H9 (cell line): ENCODE measurements at regions not wholly inside any gene's neighbourhood (a gene's known extent, or its start where the extent isn't known, plus 50 kb on each side); places are given as distances from the start of the nearest gene placed in this dataset.
A peak's percentile ranks its signal among the peaks of the same experiment; 100 is the strongest.

Experiments
- DNase-seq: peaks from one replicate; pipeline ENCODE4 v3.0.0-alpha.2; 2017
- H2AFZ ChIP-seq: one replicate; pipeline ENCODE4 v1.6.1; 2013; ENCODE audit warnings: mild to moderate bottlenecking, low read length, control low read depth, moderate library complexity
- H2AK5ac ChIP-seq: 2 replicates; pipeline ENCODE4 v1.6.1; 2013; ENCODE audit warnings: low read length, control low read depth, mixed read lengths; ENCODE audit not compliant: insufficient read length
- H2BK120ac ChIP-seq: one replicate; pipeline ENCODE4 v1.6.1; 2013; ENCODE audit warnings: low read depth, mild to moderate bottlenecking, low read length, control low read depth, inconsistent platforms; ENCODE audit not compliant: poor library complexity, severe bottlenecking
- H2BK12ac ChIP-seq: 2 replicates; pipeline ENCODE4 v1.6.1; 2013; ENCODE audit warnings: low read length, control low read depth, mixed read lengths, low read depth; ENCODE audit not compliant: insufficient read length
- H2BK15ac ChIP-seq: 2 replicates; pipeline ENCODE4 v1.6.1; 2013; ENCODE audit warnings: low read depth, low read length, control low read depth
- H2BK20ac ChIP-seq: one replicate; pipeline ENCODE4 v1.6.1; 2013; ENCODE audit warnings: low read depth, mild to moderate bottlenecking, low read length, control low read depth, inconsistent platforms; ENCODE audit not compliant: poor library complexity, severe bottlenecking
- H2BK5ac ChIP-seq: 2 replicates; pipeline ENCODE4 v1.6.1; 2013; ENCODE audit warnings: low read length, control low read depth, mixed read lengths; ENCODE audit not compliant: insufficient read length
- H3K14ac ChIP-seq: 2 replicates; pipeline ENCODE4 v1.6.1; 2013; ENCODE audit warnings: low read length, control low read depth; ENCODE audit not compliant: insufficient read depth
- H3K18ac ChIP-seq: 2 replicates; pipeline ENCODE4 v1.6.1; 2013; ENCODE audit warnings: low read depth, mild to moderate bottlenecking, mixed read lengths, low read length, control low read depth; ENCODE audit not compliant: insufficient read length
- H3K23ac ChIP-seq: 2 replicates; pipeline ENCODE4 v1.6.1; 2013; ENCODE audit warnings: low read length, control low read depth, mixed read lengths, low read depth; ENCODE audit not compliant: insufficient read length
- H3K23me2 ChIP-seq: 2 replicates; pipeline ENCODE4 v1.6.1; 2013; ENCODE audit warnings: low read depth, mild to moderate bottlenecking, mixed read lengths, low read length, control low read depth; ENCODE audit not compliant: insufficient read length, poor library complexity, severe bottlenecking
- H3K27ac ChIP-seq: 2 replicates; pipeline ENCODE4 v1.5.1; 2013; ENCODE audit warnings: low read length, control low read depth, mixed read lengths, low read depth; ENCODE audit not compliant: insufficient read length
- H3K27me3 ChIP-seq: 2 replicates; pipeline ENCODE4 v1.6.1; 2013; ENCODE audit warnings: low read length, control low read depth, inconsistent platforms; ENCODE audit not compliant: insufficient read depth
- H3K4ac ChIP-seq: 2 replicates; pipeline ENCODE4 v1.6.1; 2013; ENCODE audit warnings: low read depth, mild to moderate bottlenecking, control low read depth, inconsistent platforms, low read length, moderate library complexity
- H3K4me1 ChIP-seq: 2 replicates; pipeline ENCODE4 v1.6.1; 2013; ENCODE audit warnings: low read length, control low read depth, inconsistent platforms; ENCODE audit not compliant: insufficient read depth
- H3K4me2 ChIP-seq: 2 replicates; pipeline ENCODE4 v1.6.1; 2013; ENCODE audit warnings: low read length, control low read depth, mixed read lengths; ENCODE audit not compliant: insufficient read length, insufficient read depth
- H3K56ac ChIP-seq: 2 replicates; pipeline ENCODE4 v1.6.1; 2013; ENCODE audit warnings: low read depth, mild to moderate bottlenecking, mixed read lengths, low read length, control low read depth; ENCODE audit not compliant: insufficient read length
- H3K79me1 ChIP-seq: 2 replicates; pipeline ENCODE4 v1.6.1; 2013; ENCODE audit warnings: low read depth, mild to moderate bottlenecking, moderate library complexity, low read length, control low read depth, inconsistent platforms; ENCODE audit not compliant: insufficient read depth, poor library complexity, severe bottlenecking
- H3K79me2 ChIP-seq: 2 replicates; pipeline ENCODE4 v1.6.1; 2013; ENCODE audit warnings: low read length, control low read depth, inconsistent platforms; ENCODE audit not compliant: insufficient read depth
- H3K9ac ChIP-seq: 2 replicates; pipeline ENCODE4 v1.6.1; 2013; ENCODE audit warnings: low read length, control low read depth, mixed read lengths; ENCODE audit not compliant: insufficient read length; ENCODE audit errors: extremely low read depth
- H3K9me3 ChIP-seq: one replicate; pipeline ENCODE4 v1.6.1; 2013; ENCODE audit warnings: low read depth, low read length, inconsistent platforms; ENCODE audit not compliant: control insufficient read depth
- H3T11ph ChIP-seq: one replicate; pipeline ENCODE4 v1.6.1; 2013; ENCODE audit warnings: mild to moderate bottlenecking, low read length, control low read depth, inconsistent platforms
- H4K20me1 ChIP-seq: one replicate; pipeline ENCODE4 v1.6.1; 2013; ENCODE audit not compliant: control insufficient read depth, insufficient read length, insufficient read depth
- H4K5ac ChIP-seq: 2 replicates; pipeline ENCODE4 v1.6.1; 2013; ENCODE audit warnings: low read depth, mild to moderate bottlenecking, mixed read lengths, low read length, control low read depth; ENCODE audit not compliant: insufficient read length
- H4K8ac ChIP-seq: replicated peaks from 2 replicates; pipeline ENCODE4 v1.6.1; 2013; ENCODE audit warnings: low read length, control low read depth, mixed read lengths, low read depth; ENCODE audit not compliant: insufficient read length
- H4K91ac ChIP-seq: 2 replicates; pipeline ENCODE4 v1.6.1; 2013; ENCODE audit warnings: low read depth, mild to moderate bottlenecking, moderate library complexity, mixed read lengths, low read length, control low read depth; ENCODE audit not compliant: insufficient read length
- H3K27ac Mint-ChIP-seq, 3 experiments: 2 replicates in 2 of 3; 3 replicates in 1 of 3; pipeline ENCODE4 v1.8.0; 2020 to 2021; ENCODE audit warnings: mixed read lengths in 3 of 3, mild to moderate bottlenecking in 1 of 3, moderate library complexity in 1 of 3
- H3K27me3 Mint-ChIP-seq: 2 replicates; pipeline ENCODE4 v1.8.0; 2021; ENCODE audit warnings: low read depth, mild to moderate bottlenecking, moderate library complexity, mixed read lengths
- H3K36me3 Mint-ChIP-seq, 3 experiments: 2 replicates in 2 of 3; 3 replicates in 1 of 3; pipeline ENCODE4 v1.8.0; 2020 to 2021; ENCODE audit warnings: low read depth in 3 of 3, mixed read lengths in 3 of 3; ENCODE audit not compliant: insufficient read depth in 1 of 3
- H3K4me1 Mint-ChIP-seq, 2 experiments: 2 replicates each; pipeline ENCODE4 v1.8.0; 2020; ENCODE audit warnings: mixed read lengths in 2 of 2
- H3K4me3 Mint-ChIP-seq, 2 experiments: 2 replicates in 1 of 2; 3 replicates in 1 of 2; pipeline ENCODE4 v1.8.0; 2020 to 2021; ENCODE audit warnings: mild to moderate bottlenecking in 2 of 2, mixed read lengths in 2 of 2, moderate library complexity in 1 of 2
- H3K9me3 Mint-ChIP-seq, 2 experiments: 2 replicates in 1 of 2; 3 replicates in 1 of 2; pipeline ENCODE4 v1.8.0; 2020; ENCODE audit warnings: mild to moderate bottlenecking in 2 of 2, mixed read lengths in 2 of 2, moderate library complexity in 1 of 2
- CTCF ChIP-seq: fragments of 200-600 bp; sonication (generic); conservative IDR thresholded peaks from 3 replicates; pipeline ENCODE4 v1.8.0; 2021; ENCODE audit warnings: antibody characterized with exemption, mild to moderate bottlenecking
- WGBS: extraction: QIAGEN DNeasy Blood & Tissue Kit; methylation state at CpG from one replicate; pipeline ENCODE4 v1.1.7; 2013; ENCODE audit warnings: missing lambda C conversion rate, low lambda C conversion rate, mixed read lengths; ENCODE audit not compliant: insufficient read length; ENCODE audit errors: extremely low coverage; 5-methylcytosine and 5-hydroxymethylcytosine counted together

- no peak overlapping the region for H2BK15ac ChIP-seq
- no peaks in the 10 kb centered on the region for H3K9me3 ChIP-seq
- Mint-ChIP-seq H3K9me3 (no peaks in the 10 kb centered on the region; a peak in 1 of 5 replicates), H3K27me3 (peaks cover 19% of the 10 kb centered on the region), H3K4me1 (peaks cover 2 to 4% of the 10 kb centered on the region in 2 experiments; a peak in 3 of 4 replicates), H3K4me3 (no peak overlapping the region), H3K27ac (peak overlapping the region in 1 of 3 experiments; percentile 86; a peak in 1 of 7 replicates), H3K36me3 (no peaks in the 10 kb centered on the region; a peak in 1 of 7 replicates)
- H4K91ac ChIP-seq, result no peak overlapping the region
- no peak for DNase-seq
- no peak overlapping the region for H2BK5ac ChIP-seq
- WGBS, result no CpG with 5 or more reads among the region's 16 CpGs
- no peak overlapping the region for H2BK120ac ChIP-seq
- no peak for TF ChIP-seq CTCF
- no peak overlapping the region for H3K18ac ChIP-seq
- H3K4ac ChIP-seq, result no peak overlapping the region
- H3K9ac ChIP-seq, result no peak overlapping the region
- H3K4me2 ChIP-seq, result no peak overlapping the region
- no peaks in the 10 kb centered on the region for H3K27me3 ChIP-seq
- no peak overlapping the region for H3T11ph ChIP-seq
- H2AFZ ChIP-seq, result no peak overlapping the region
- H3K23me2 ChIP-seq, result no peaks in the 10 kb centered on the region
- no peak overlapping the region for H3K56ac ChIP-seq
- H2BK20ac ChIP-seq, result no peak overlapping the region
- H2BK12ac ChIP-seq, result no peak overlapping the region
- H3K4me1 ChIP-seq, result no peaks in the 10 kb centered on the region
- H4K5ac ChIP-seq, result no peak overlapping the region
- H2AK5ac ChIP-seq, result no peak overlapping the region
- H4K8ac ChIP-seq, result no peak overlapping the region
- H3K23ac ChIP-seq, result no peak overlapping the region
- no peaks in the 10 kb centered on the region for H3K79me1 ChIP-seq
- H3K27ac ChIP-seq, result no peak overlapping the region
- H3K14ac ChIP-seq, result no peak overlapping the region
- H3K79me2 ChIP-seq, result no peaks in the 10 kb centered on the region
- no peaks in the 10 kb centered on the region for H4K20me1 ChIP-seq
Observed at GRCh38 chr16:85981826-85982562, 83.0 kb downstream of the IRF8 start.
